Subcutaneous abdominal adipose tissue (tissue), 5 donors: ENCODE measurements at regions not wholly inside any gene's neighbourhood (a gene's known extent, or its start where the extent isn't known, plus 50 kb on each side); places are given as distances from the start of the nearest gene placed in this dataset.

Source experiments
- H3K27ac ChIP-seq: one replicate; pipeline ENCODE4 v1.7.0; 2013; ENCODE audit warnings: low read depth, mild to moderate bottlenecking, inconsistent platforms, low read length, moderate library complexity
- H3K27me3 ChIP-seq, 5 donors: one replicate each; pipeline ENCODE4 v1.7.0; 2013; ENCODE audit warnings: low read length in 5 of 5, inconsistent platforms in 1 of 5; ENCODE audit not compliant: control insufficient read depth in 5 of 5, insufficient read depth in 4 of 5
- H3K36me3 ChIP-seq, 5 donors: one replicate each; pipeline ENCODE4 v1.7.0; 2013; ENCODE audit warnings: low read length in 5 of 5; ENCODE audit not compliant: control insufficient read depth in 5 of 5, insufficient read depth in 5 of 5
- H3K4me1 ChIP-seq, 5 donors: one replicate each; pipeline ENCODE4 v1.7.0; 2013; ENCODE audit warnings: low read length in 5 of 5, mild to moderate bottlenecking in 3 of 5, moderate library complexity in 1 of 5; ENCODE audit not compliant: control insufficient read depth in 5 of 5, insufficient read depth in 5 of 5
- H3K4me3 ChIP-seq, 5 donors: one replicate each; pipeline ENCODE4 v1.7.0; 2013; ENCODE audit warnings: low read length in 5 of 5, low read depth in 1 of 5
- H3K9ac ChIP-seq, 5 donors: one replicate each; pipeline ENCODE4 v1.7.0; 2013; ENCODE audit warnings: low read length in 5 of 5, mild to moderate bottlenecking in 4 of 5, moderate library complexity in 3 of 5
- H3K9me3 ChIP-seq, 5 donors: one replicate each; pipeline ENCODE4 v1.7.0; 2013; ENCODE audit warnings: low read length in 5 of 5; ENCODE audit not compliant: control insufficient read depth in 5 of 5
- donor health status: healthy.
- donor health status: healthy.
- donor health status: healthy.
- donor health status: healthy.
- donor health status: healthy.

GRCh38 chr16:60337671-60338070 lies 1603.6 kb upstream of the GOT2 start:
- H3K9me3 ChIP-seq: no peaks in the 10 kb centered on the region
- H3K4me3 ChIP-seq: no peak overlapping the region
- H3K36me3 ChIP-seq: no peaks in the 10 kb centered on the region
- no peak overlapping the region for H3K9ac ChIP-seq
- no peaks in the 10 kb centered on the region for H3K4me1 ChIP-seq
- no peaks in the 10 kb centered on the region for H3K27me3 ChIP-seq
- no peak overlapping the region for H3K27ac ChIP-seq

DNA sequence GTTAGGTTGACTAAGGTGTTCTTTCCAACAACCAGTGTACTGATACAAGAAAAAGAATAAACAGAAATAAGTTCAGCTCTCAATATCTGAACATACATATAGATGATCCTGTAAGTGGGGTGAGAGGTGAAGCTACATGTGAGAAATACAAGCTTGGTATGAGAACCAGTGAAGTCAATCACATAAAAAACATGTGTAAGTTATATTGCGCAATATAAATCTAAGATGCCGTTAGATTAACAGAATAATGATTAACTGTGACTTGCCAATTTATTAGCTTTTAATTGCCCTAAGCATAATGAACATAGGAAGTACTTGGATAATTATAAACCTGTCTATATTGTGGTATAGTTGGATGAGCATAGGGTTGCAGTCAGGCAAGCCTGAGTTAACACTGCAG lies 1597.1 kb upstream of the GOT2 start:
- no peaks in the 10 kb centered on the region for H3K36me3 ChIP-seq
- no peak overlapping the region for H3K9ac ChIP-seq
- peaks cover 0 to 6% (median 0%) of the 10 kb centered on the region in 5 donors for H3K9me3 ChIP-seq
- H3K27ac ChIP-seq: no peak overlapping the region
- H3K4me1 ChIP-seq: no peaks in the 10 kb centered on the region
- H3K27me3 ChIP-seq: no peaks in the 10 kb centered on the region
- no peak overlapping the region for H3K4me3 ChIP-seq

- Histone ChIP-seq H3K4me1 (no peaks in the 10 kb centered on the region), H3K9ac (no peak overlapping the region), H3K27ac (no peak overlapping the region), H3K36me3 (no peaks in the 10 kb centered on the region), H3K9me3 (peaks cover 0 to 6% (median 0%) of the 10 kb centered on the region in 5 donors), H3K4me3 (no peak overlapping the region), H3K27me3 (no peaks in the 10 kb centered on the region)
Measured at GRCh38 chr16:60329108-60329507, 1595.0 kb upstream of the GOT2 start.

DNA sequence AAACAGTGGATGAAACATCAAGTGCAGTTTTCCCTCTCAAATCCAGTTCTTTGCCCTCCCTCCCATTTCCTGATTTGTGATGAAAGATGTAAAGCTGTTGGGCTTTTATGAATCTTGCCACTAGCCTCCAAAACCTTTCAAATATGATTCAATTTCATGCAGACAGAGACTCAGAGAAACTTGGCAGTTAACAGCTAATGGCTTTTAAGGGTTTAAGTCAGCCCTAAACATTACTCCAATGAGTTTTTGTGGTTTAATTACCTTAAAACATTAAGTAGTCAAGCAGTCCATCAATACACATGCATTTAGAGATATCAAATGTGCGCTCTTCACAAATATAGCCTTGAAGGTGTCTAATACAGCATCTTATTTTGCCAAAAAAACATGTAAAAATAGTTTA lies 1594.0 kb upstream of the GOT2 start:
- Histone ChIP-seq H3K4me3 (no peak overlapping the region), H3K4me1 (no peaks in the 10 kb centered on the region), H3K27me3 (no peaks in the 10 kb centered on the region), H3K36me3 (no peaks in the 10 kb centered on the region), H3K9me3 (peaks cover 0 to 6% (median 0%) of the 10 kb centered on the region in 5 donors), H3K27ac (no peak overlapping the region), H3K9ac (no peak overlapping the region)

DNA sequence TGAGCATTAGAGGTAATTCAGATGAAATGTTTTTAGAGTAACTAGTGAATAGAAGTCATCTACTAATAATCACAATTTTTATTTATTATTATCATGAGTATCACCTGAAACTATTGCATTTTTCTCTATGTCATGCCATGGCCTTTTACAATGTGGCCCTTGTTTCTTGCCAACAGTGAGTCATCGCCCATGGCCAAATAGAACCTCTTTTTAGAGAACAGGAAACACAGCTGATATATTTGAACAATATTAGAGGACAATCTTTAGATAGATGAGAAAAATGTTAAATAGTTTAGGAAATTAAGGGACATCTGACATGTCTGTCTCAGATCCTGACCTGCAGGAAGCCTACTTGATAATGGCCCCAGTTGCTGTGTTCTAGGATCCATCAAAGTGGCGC lies 1584.4 kb upstream of the GOT2 start:
- Histone ChIP-seq H3K36me3 (no peaks in the 10 kb centered on the region), H3K9me3 (no peaks in the 10 kb centered on the region), H3K9ac (no peak overlapping the region), H3K27me3 (no peaks in the 10 kb centered on the region), H3K4me3 (no peak overlapping the region), H3K4me1 (no peaks in the 10 kb centered on the region), H3K27ac (no peak overlapping the region)

DNA sequence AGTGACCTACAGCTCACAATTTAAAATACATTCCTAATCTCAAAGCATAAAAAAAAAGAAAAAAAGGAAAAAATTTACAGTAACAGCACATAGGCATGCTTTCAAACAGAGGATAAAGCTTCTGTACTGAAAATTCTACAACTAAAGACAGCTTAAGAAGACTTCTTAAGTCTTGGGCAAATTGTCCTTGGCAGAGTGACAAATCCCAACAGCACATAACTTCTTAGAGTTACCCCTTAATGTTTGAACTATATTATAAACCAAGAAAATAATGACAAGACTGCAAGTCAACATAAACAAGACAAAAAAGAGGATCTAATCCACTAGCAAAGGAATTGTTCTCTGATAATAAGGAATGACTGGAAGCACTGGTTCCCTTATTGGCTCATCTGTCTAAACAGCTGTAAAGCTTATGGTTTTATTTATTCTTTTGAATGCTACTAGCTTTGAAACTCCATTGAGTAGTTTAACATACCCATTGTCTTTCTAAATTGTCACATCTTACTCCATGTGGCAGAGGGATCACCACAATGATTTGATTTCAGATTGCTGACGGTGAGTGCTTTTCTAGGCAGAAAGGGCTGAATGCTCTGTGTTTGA lies 1576.8 kb upstream of the GOT2 start:
- no peaks in the 10 kb centered on the region for H3K4me1 ChIP-seq
- peaks cover 0 to 7% (median 0%) of the 10 kb centered on the region in 5 donors for H3K9me3 ChIP-seq
- H3K27me3 ChIP-seq: no peaks in the 10 kb centered on the region
- no peak overlapping the region for H3K9ac ChIP-seq
- no peaks in the 10 kb centered on the region for H3K36me3 ChIP-seq
- no peak overlapping the region for H3K4me3 ChIP-seq
- no peak overlapping the region for H3K27ac ChIP-seq

DNA sequence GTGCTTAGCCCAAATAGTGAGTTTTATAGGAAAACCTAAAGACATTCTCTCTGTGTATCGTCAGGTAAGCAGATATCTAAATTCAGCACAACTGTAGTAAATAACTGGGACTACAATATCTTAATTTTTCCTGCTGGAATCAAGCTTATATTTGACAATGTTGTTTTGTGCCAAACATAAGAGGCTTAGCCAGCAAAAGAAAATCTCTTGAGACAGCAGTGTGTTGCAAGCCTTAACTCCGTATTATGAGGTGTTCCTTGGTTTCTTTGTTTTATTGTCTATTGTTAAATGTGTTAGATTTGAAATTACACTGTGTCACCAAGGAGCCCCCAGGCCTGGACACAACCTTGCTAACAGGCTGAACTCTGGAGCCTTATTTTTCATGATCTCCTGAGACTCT lies 1570.6 kb upstream of the GOT2 start:
- H3K27ac ChIP-seq: no peak overlapping the region
- H3K27me3 ChIP-seq: no peaks in the 10 kb centered on the region
- H3K36me3 ChIP-seq: no peaks in the 10 kb centered on the region
- no peak overlapping the region for H3K4me3 ChIP-seq
- peaks cover 0 to 7% (median 0%) of the 10 kb centered on the region in 5 donors for H3K9me3 ChIP-seq
- H3K9ac ChIP-seq: no peak overlapping the region
- peaks cover 0 to 19% (median 0%) of the 10 kb centered on the region in 5 donors for H3K4me1 ChIP-seq

DNA sequence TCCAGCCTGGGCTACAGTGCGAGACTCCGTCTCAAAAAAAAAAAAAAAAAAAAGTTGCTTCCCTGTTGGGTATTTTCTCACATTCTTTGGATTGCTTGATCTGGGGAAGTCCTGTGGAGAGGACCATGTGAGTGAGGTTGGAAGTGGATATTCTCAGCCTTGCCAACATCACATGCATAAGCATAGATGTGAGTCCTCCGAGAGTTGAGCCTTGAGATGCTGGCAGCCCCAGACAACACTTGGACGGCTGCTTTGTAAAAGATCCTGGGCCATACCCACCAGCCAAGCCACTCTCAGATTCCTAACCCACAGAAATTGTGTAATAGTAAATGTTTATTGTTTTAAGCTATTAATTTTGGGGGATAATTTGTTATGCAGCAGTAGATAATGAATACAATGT lies 1570.0 kb upstream of the GOT2 start:
- Histone ChIP-seq H3K4me3 (no peak overlapping the region), H3K27ac (no peak overlapping the region), H3K4me1 (peaks cover 0 to 22% (median 0%) of the 10 kb centered on the region in 5 donors), H3K27me3 (no peaks in the 10 kb centered on the region), H3K36me3 (no peaks in the 10 kb centered on the region), H3K9ac (no peak overlapping the region), H3K9me3 (peaks cover 0 to 6% (median 0%) of the 10 kb centered on the region in 5 donors)

- H3K27me3 ChIP-seq: no peaks in the 10 kb centered on the region
- no peak overlapping the region for H3K9ac ChIP-seq
- H3K4me3 ChIP-seq: no peak overlapping the region
- H3K36me3 ChIP-seq: no peaks in the 10 kb centered on the region
- H3K27ac ChIP-seq: no peak overlapping the region
- H3K4me1 ChIP-seq: peaks cover 0 to 22% (median 0%) of the 10 kb centered on the region in 5 donors
- H3K9me3 ChIP-seq: no peaks in the 10 kb centered on the region
Measured at GRCh38 chr16:60302676-60303075, 1568.6 kb upstream of the GOT2 start.

- H3K4me3 ChIP-seq: no peak overlapping the region
- no peak overlapping the region for H3K9ac ChIP-seq
- H3K27ac ChIP-seq: no peak overlapping the region
- H3K27me3 ChIP-seq: no peaks in the 10 kb centered on the region
- H3K36me3 ChIP-seq: no peaks in the 10 kb centered on the region
- H3K9me3 ChIP-seq: no peaks in the 10 kb centered on the region
- H3K4me1 ChIP-seq: peaks cover 0 to 22% (median 0%) of the 10 kb centered on the region in 5 donors
Measured at GRCh38 chr16:60302261-60302660, 1568.1 kb upstream of the GOT2 start.
